HG02588 (cell line): ENCODE measurements at regions not wholly inside any gene's neighbourhood (a gene's known extent, or its start where the extent isn't known, plus 50 kb on each side); places are given as distances from the start of the nearest gene placed in this dataset.
"Not testable (repeated sequence)": the region's sequence is repeated elsewhere in the genome, so short reads cannot be mapped to it uniquely, and the experiment has no call there.

ENCODE experiments used
- ATAC-seq: cut with Tn5 transposase; IDR thresholded peaks from one replicate; pipeline ENCODE4 v1.9.1; 2021; ENCODE audit warnings: mild to moderate bottlenecking, moderate library complexity; ENCODE audit not compliant: unreplicated experiment

GRCh38 chr18:65206551-65207260 lies 544.1 kb upstream of the CDH7 start:
- ATAC-seq, result no peak

GRCh38 chr18:65202091-65202490 lies 548.7 kb upstream of the CDH7 start:
- ATAC-seq, result no peak

GRCh38 chr18:65175681-65176080 lies 575.1 kb upstream of the CDH7 start:
- ATAC-seq, result no peak

- not testable (repeated sequence) for ATAC-seq
Observed at GRCh38 chr18:65162086-65162485, 588.7 kb upstream of the CDH7 start.

- ATAC-seq, result no peak
Observed at GRCh38 chr18:65146482-65147021, 604.3 kb upstream of the CDH7 start.

GRCh38 chr18:65145312-65145711 lies 605.5 kb upstream of the CDH7 start:
- ATAC-seq, result no peak

- no peak for ATAC-seq
Observed at GRCh38 chr18:65133610-65134009, 617.2 kb upstream of the CDH7 start.

- no peak for ATAC-seq
Observed at GRCh38 chr18:65124633-65125032, 626.2 kb upstream of the CDH7 start.

GRCh38 chr18:65103864-65104263 lies 646.9 kb upstream of the CDH7 start:
- no peak for ATAC-seq

- ATAC-seq, result no peak
Observed at GRCh38 chr18:65093346-65093745, 657.5 kb upstream of the CDH7 start.

GRCh38 chr18:65091744-65092329 lies 659.0 kb upstream of the CDH7 start:
- no peak for ATAC-seq

- ATAC-seq, result no peak
Observed at GRCh38 chr18:65082907-65083306, 667.9 kb upstream of the CDH7 start.

- ATAC-seq, result no peak
Observed at GRCh38 chr18:65081786-65082185, 669.0 kb upstream of the CDH7 start.

- ATAC-seq, result no peak
Observed at GRCh38 chr18:65073060-65073550, 677.7 kb upstream of the CDH7 start.

GRCh38 chr18:65057439-65058083 lies 693.3 kb upstream of the CDH7 start:
- no peak for ATAC-seq

- ATAC-seq, result no peak
Observed at GRCh38 chr18:65056575-65056974, 694.2 kb upstream of the CDH7 start.

- ATAC-seq, result no peak
Observed at GRCh38 chr18:65049586-65049985, 701.2 kb upstream of the CDH7 start.

GRCh38 chr18:65039578-65039977 lies 711.2 kb upstream of the CDH7 start:
- no peak for ATAC-seq

GRCh38 chr18:65035701-65036100 lies 715.1 kb upstream of the CDH7 start:
- no peak for ATAC-seq

GRCh38 chr18:65025756-65026155 lies 725.1 kb upstream of the CDH7 start:
- ATAC-seq, result no peak

- ATAC-seq, result no peak
Observed at GRCh38 chr18:65021021-65021420, 729.8 kb upstream of the CDH7 start.

GRCh38 chr18:65018184-65018583 lies 732.6 kb upstream of the CDH7 start:
- ATAC-seq, result no peak
